CD4-positive, CD25-positive, alpha-beta regulatory T cell (primary cell): ENCODE measurements at regions not wholly inside any gene's neighbourhood (a gene's known extent, or its start where the extent isn't known, plus 50 kb on each side); places are given as distances from the start of the nearest gene placed in this dataset.

Experiments
- ATAC-seq, 2 donors: fragments of 150-1000 bp; cut with Tn5 transposase; one replicate each; pipeline ENCODE4 v1.10.0; 2021; ENCODE audit warnings: low read depth in 2 of 2, moderate number of reproducible peaks in 2 of 2, moderate library complexity in 1 of 2
- DNase-seq, 3 donors: peaks; one replicate each; pipeline versions ENCODE4 v3.0.0 to v3.0.0-alpha.2; 2012 to 2022; ENCODE audit warnings: mixed read lengths in 1 of 3
- H3K27ac ChIP-seq: one replicate; pipeline ENCODE4 v1.7.0; 2013; ENCODE audit warnings: mild to moderate bottlenecking, low read length; ENCODE audit not compliant: insufficient read depth, poor library complexity, severe bottlenecking
- H3K27me3 ChIP-seq: one replicate; pipeline ENCODE4 v1.7.0; 2013; ENCODE audit warnings: low read length; ENCODE audit not compliant: control insufficient read depth, insufficient read depth
- H3K36me3 ChIP-seq: one replicate; pipeline ENCODE4 v1.7.0; 2013; ENCODE audit warnings: mild to moderate bottlenecking, low read length, moderate library complexity; ENCODE audit not compliant: control insufficient read depth, insufficient read depth
- H3K4me1 ChIP-seq: 2 replicates; pipeline ENCODE4 v1.7.0; 2013; ENCODE audit warnings: mild to moderate bottlenecking, low read length; ENCODE audit not compliant: insufficient read depth, control insufficient read depth, poor library complexity, severe bottlenecking
- H3K4me3 ChIP-seq: one replicate; pipeline ENCODE4 v1.7.0; 2013; ENCODE audit warnings: low read depth, mild to moderate bottlenecking, low read length, moderate library complexity
- H3K9me3 ChIP-seq, 2 experiments: 1 replicate in 1 of 2; 2 replicates in 1 of 2; pipeline ENCODE4 v1.7.0; 2013; ENCODE audit warnings: low read length in 2 of 2, mild to moderate bottlenecking in 1 of 2, moderate library complexity in 1 of 2; ENCODE audit not compliant: control insufficient read depth in 2 of 2
- H3K27ac Mint-ChIP-seq, 3 donors: one replicate each; pipeline ENCODE4 v1.8.0; 2020 to 2022; ENCODE audit warnings: mild to moderate bottlenecking in 3 of 3, mixed read lengths in 3 of 3, moderate library complexity in 2 of 3
- H3K27me3 Mint-ChIP-seq: one replicate; pipeline ENCODE4 v1.8.0; 2022; ENCODE audit warnings: mild to moderate bottlenecking, mixed read lengths
- H3K36me3 Mint-ChIP-seq: one replicate; pipeline ENCODE4 v1.8.0; 2020; ENCODE audit warnings: mixed read lengths
- H3K4me1 Mint-ChIP-seq, 4 donors: one replicate each; pipeline ENCODE4 v1.8.0; 2020 to 2022; ENCODE audit warnings: mixed read lengths in 4 of 4, mild to moderate bottlenecking in 1 of 4
- H3K4me3 Mint-ChIP-seq, 4 donors: one replicate each; pipeline ENCODE4 v1.8.0; 2020 to 2022; ENCODE audit warnings: mild to moderate bottlenecking in 4 of 4, mixed read lengths in 4 of 4, moderate library complexity in 3 of 4
- H3K9me3 Mint-ChIP-seq, 7 donors: one replicate each; pipeline ENCODE4 v1.8.0; 2020 to 2022; ENCODE audit warnings: mixed read lengths in 7 of 7, mild to moderate bottlenecking in 3 of 7, moderate library complexity in 2 of 7

DNA sequence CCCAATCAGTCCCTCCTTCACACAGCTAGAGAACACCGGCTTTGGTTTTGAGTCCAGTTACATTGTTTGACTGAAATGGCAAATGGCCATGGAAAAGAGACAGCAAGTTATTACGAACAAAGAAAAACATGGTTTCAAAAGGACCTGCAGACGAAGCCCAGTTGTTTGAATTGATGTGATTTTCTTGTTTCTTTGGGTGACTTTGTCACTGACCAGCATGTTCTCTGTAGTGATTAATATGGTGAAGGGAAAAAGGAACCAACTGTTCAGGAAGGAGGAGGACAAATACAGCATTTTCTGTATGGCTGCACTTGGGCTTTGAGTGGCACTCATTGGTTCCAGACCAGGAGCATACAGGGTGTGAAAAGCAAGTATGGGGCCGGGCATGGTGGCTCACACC, 217.4 kb upstream of the TPM1 start:
- no peak overlapping the region for H3K27ac Mint-ChIP-seq

GRCh38 chr15:62826561-62826960, 216.0 kb upstream of the TPM1 start:
- no peak overlapping the region for H3K27ac ChIP-seq
- no peaks in the 10 kb centered on the region for H3K4me1 Mint-ChIP-seq
- peaks cover 14% of the 10 kb centered on the region for H3K27me3 Mint-ChIP-seq
- H3K4me1 ChIP-seq, result no peaks in the 10 kb centered on the region
- no peak for ATAC-seq
- no peak overlapping the region for H3K4me3 Mint-ChIP-seq
- no peak overlapping the region for H3K27ac Mint-ChIP-seq
- H3K36me3 Mint-ChIP-seq, result no peaks in the 10 kb centered on the region
- DNase-seq, result no peak
- H3K9me3 Mint-ChIP-seq, result peaks cover 0 to 2% (median 0%) of the 10 kb centered on the region in 7 donors
- no peaks in the 10 kb centered on the region for H3K36me3 ChIP-seq
- no peaks in the 10 kb centered on the region for H3K9me3 ChIP-seq
- no peak overlapping the region for H3K4me3 ChIP-seq
- no peaks in the 10 kb centered on the region for H3K27me3 ChIP-seq

More for the DNA sequence above, 217.4 kb upstream of the TPM1 start:
- ATAC-seq (no peak), DNase-seq (no peak)
- Mint-ChIP-seq H3K27me3 (peaks cover 20% of the 10 kb centered on the region), H3K4me3 (no peak overlapping the region), H3K4me1 (no peaks in the 10 kb centered on the region), H3K36me3 (no peaks in the 10 kb centered on the region), H3K9me3 (peaks cover 0 to 2% (median 0%) of the 10 kb centered on the region in 7 donors)
- H3K4me1 ChIP-seq, result no peaks in the 10 kb centered on the region
- H3K27me3 ChIP-seq, result no peaks in the 10 kb centered on the region
- H3K4me3 ChIP-seq, result no peak overlapping the region
- H3K36me3 ChIP-seq, result no peaks in the 10 kb centered on the region
- H3K9me3 ChIP-seq, result no peaks in the 10 kb centered on the region
- H3K27ac ChIP-seq, result no peak overlapping the region

GRCh38 chr15:62828364-62828763, 214.2 kb upstream of the TPM1 start:
- no peaks in the 10 kb centered on the region for H3K9me3 ChIP-seq
- Mint-ChIP-seq H3K27ac (no peak overlapping the region), H3K9me3 (peaks cover 0 to 2% (median 0%) of the 10 kb centered on the region in 7 donors), H3K4me1 (no peaks in the 10 kb centered on the region), H3K27me3 (peaks cover 14% of the 10 kb centered on the region), H3K36me3 (no peaks in the 10 kb centered on the region), H3K4me3 (no peak overlapping the region)
- no peaks in the 10 kb centered on the region for H3K27me3 ChIP-seq
- no peak overlapping the region for H3K27ac ChIP-seq
- no peak overlapping the region for H3K4me3 ChIP-seq
- DNase-seq (no peak), ATAC-seq (no peak)
- H3K36me3 ChIP-seq, result no peaks in the 10 kb centered on the region
- no peaks in the 10 kb centered on the region for H3K4me1 ChIP-seq

DNA sequence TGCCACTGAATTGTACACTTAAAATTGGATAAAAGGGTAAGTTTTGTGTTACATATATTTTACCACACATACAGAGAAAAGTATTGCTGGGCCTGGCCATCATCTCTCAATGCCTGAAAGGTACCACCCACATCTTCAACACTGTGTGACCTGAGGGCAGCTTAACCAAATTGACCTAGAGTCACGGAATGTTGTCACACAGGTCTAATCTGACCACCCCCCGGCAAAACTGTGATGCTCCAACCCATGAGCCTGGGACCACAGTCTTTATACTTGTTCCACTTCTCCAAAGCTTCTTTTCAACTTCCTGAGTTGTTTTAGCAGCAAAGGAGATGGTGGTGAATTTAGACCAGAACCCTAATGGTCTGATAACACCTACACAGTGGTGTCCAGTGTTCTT, 210.3 kb upstream of the TPM1 start:
- Histone ChIP-seq H3K4me1 (no peaks in the 10 kb centered on the region), H3K27ac (no peak overlapping the region), H3K27me3 (no peaks in the 10 kb centered on the region), H3K36me3 (no peaks in the 10 kb centered on the region), H3K9me3 (no peaks in the 10 kb centered on the region), H3K4me3 (no peak overlapping the region)
- H3K27ac Mint-ChIP-seq, result no peak overlapping the region
- H3K9me3 Mint-ChIP-seq, result peaks cover 0 to 2% (median 0%) of the 10 kb centered on the region in 7 donors
- ATAC-seq (no peak), DNase-seq (no peak)
- no peak overlapping the region for H3K4me3 Mint-ChIP-seq
- no peaks in the 10 kb centered on the region for H3K4me1 Mint-ChIP-seq
- no peaks in the 10 kb centered on the region for H3K36me3 Mint-ChIP-seq
- peaks cover 14% of the 10 kb centered on the region for H3K27me3 Mint-ChIP-seq

DNA sequence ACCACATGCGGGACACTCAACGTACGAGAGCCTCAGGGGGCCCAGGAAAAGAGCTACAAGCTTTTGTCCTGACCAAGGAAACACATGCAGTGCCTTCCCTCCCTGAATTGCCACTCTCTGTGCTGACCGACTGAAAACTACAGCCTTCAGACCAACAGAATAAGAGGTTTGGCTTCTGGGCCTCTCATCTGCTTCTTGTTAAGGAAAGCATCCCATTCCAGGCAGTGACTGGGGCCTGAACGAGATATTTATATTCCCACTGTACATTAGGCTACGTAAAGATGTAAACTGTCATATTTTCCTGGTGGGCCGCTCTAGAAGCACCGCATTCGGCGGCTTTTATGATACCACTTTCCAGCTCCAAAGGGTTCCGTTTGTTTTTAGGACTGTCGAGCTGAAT, 208.9 kb upstream of the TPM1 start:
- ATAC-seq (no peak), DNase-seq (no peak)

GRCh38 chr15:62834686-62835329, 207.7 kb upstream of the TPM1 start:
- no peaks in the 10 kb centered on the region for H3K4me1 Mint-ChIP-seq
- ATAC-seq, result no peak
- Histone ChIP-seq H3K36me3 (no peaks in the 10 kb centered on the region), H3K4me3 (no peak overlapping the region), H3K9me3 (no peaks in the 10 kb centered on the region), H3K27ac (no peak overlapping the region), H3K27me3 (no peaks in the 10 kb centered on the region), H3K4me1 (no peaks in the 10 kb centered on the region)
- peaks cover 8% of the 10 kb centered on the region for H3K27me3 Mint-ChIP-seq
- H3K27ac Mint-ChIP-seq, result no peak overlapping the region
- DNase-seq, result no peak
- no peaks in the 10 kb centered on the region for H3K9me3 Mint-ChIP-seq
- H3K4me3 Mint-ChIP-seq, result no peak overlapping the region
- no peaks in the 10 kb centered on the region for H3K36me3 Mint-ChIP-seq

More for the DNA sequence above, 208.9 kb upstream of the TPM1 start:
- Mint-ChIP-seq H3K4me3 (no peak overlapping the region), H3K36me3 (no peaks in the 10 kb centered on the region), H3K27me3 (peaks cover 5% of the 10 kb centered on the region), H3K9me3 (peaks cover 0 to 2% (median 0%) of the 10 kb centered on the region in 7 donors), H3K4me1 (no peaks in the 10 kb centered on the region), H3K27ac (no peak overlapping the region)
- Histone ChIP-seq H3K27ac (no peak overlapping the region), H3K36me3 (no peaks in the 10 kb centered on the region), H3K27me3 (no peaks in the 10 kb centered on the region), H3K4me1 (no peaks in the 10 kb centered on the region), H3K9me3 (no peaks in the 10 kb centered on the region), H3K4me3 (no peak overlapping the region)

GRCh38 chr15:62835351-62835750, 207.2 kb upstream of the TPM1 start:
- Histone ChIP-seq H3K4me3 (no peak overlapping the region), H3K27me3 (no peaks in the 10 kb centered on the region), H3K36me3 (no peaks in the 10 kb centered on the region), H3K4me1 (no peaks in the 10 kb centered on the region), H3K9me3 (no peaks in the 10 kb centered on the region), H3K27ac (no peak overlapping the region)
- DNase-seq (no peak), ATAC-seq (no peak)
- no peaks in the 10 kb centered on the region for H3K4me1 Mint-ChIP-seq
- H3K27ac Mint-ChIP-seq, result no peak overlapping the region
- H3K9me3 Mint-ChIP-seq, result no peaks in the 10 kb centered on the region
- H3K27me3 Mint-ChIP-seq, result peaks cover 5% of the 10 kb centered on the region
- no peaks in the 10 kb centered on the region for H3K36me3 Mint-ChIP-seq
- no peak overlapping the region for H3K4me3 Mint-ChIP-seq

- H3K36me3 Mint-ChIP-seq, result no peaks in the 10 kb centered on the region
- DNase-seq (no peak), ATAC-seq (no peak)
- H3K4me3 Mint-ChIP-seq, result no peak overlapping the region
- no peaks in the 10 kb centered on the region for H3K9me3 ChIP-seq
- no peaks in the 10 kb centered on the region for H3K36me3 ChIP-seq
- H3K4me1 Mint-ChIP-seq, result no peaks in the 10 kb centered on the region
- no peak overlapping the region for H3K4me3 ChIP-seq
- H3K27ac ChIP-seq, result no peak overlapping the region
- H3K4me1 ChIP-seq, result no peaks in the 10 kb centered on the region
- H3K27me3 Mint-ChIP-seq, result peaks cover 5% of the 10 kb centered on the region
- no peaks in the 10 kb centered on the region for H3K9me3 Mint-ChIP-seq
- H3K27ac Mint-ChIP-seq, result peak overlapping the region in 1 of 3 donors; percentile 8
- H3K27me3 ChIP-seq, result no peaks in the 10 kb centered on the region
Measured at GRCh38 chr15:62835762-62836161, 206.8 kb upstream of the TPM1 start.
